ENCODE measurements at regions not wholly inside any gene's neighbourhood (a gene's known extent, or its start where the extent isn't known, plus 50 kb on each side); places are given as distances from the start of the nearest gene placed in this dataset.
"Not testable (repeated sequence)": the region's sequence is repeated elsewhere in the genome, so short reads cannot be mapped to it uniquely, and the experiment has no call there.

- H3K4me3 ChIP-seq (ENCODE audit: low read depth, low read length), result no peak overlapping the region
- TF ChIP-seq CTCF (IDR thresholded peaks at IDR 0.05; ENCODE audit: low read depth, low read length), result peak; percentile 64
- H3K9me3 ChIP-seq (ENCODE audit: control insufficient read depth, insufficient read depth, low read length), result no peaks in the 10 kb centered on the region
- H3K27me3 ChIP-seq (ENCODE audit: control insufficient read depth, insufficient read depth, low read length), result peaks cover 2% of the 10 kb centered on the region
- ChIA-PET CTCF (interaction anchor here (0.6 to 0.7 kb wide), 2 partner anchors 38 to 92 kb away, joined by 3 to 5 read pairs; no protein-coding TSS in a partner anchor), POLR2A (no interaction called here)
- no peak overlapping the region for H3K27ac ChIP-seq (ENCODE audit: low read depth, low read length)
- DNase-seq (ENCODE audit: low read depth, low spot score), result no peak
Observed at GRCh38 chr7:65216469-65216868, 157.2 kb upstream of the ZNF92 start.

DNA sequence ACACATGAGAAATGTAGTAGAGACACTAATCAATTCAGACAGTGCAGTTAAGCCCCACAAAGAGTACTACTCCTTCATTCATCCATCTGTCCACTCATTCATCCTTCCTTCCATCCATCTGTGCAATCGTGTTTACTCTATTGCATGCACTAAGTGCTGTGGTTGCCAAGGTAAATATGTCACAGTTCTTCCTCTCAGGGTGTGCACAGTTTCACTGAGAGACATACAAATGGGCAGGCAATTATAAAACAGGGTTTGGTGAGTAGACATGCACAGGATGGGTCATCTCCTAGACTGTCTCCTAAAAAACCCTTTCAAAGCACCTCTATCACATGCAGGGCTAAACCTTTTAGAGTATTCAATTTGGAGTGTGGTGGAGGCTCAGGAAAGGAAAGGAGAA lies 160.4 kb upstream of the ZNF92 start:
- H3K4me3 ChIP-seq (ENCODE audit: low read depth, low read length); H3K9me3 ChIP-seq (ENCODE audit: control insufficient read depth, insufficient read depth, low read length); CTCF ChIA-PET; H3K27me3 ChIP-seq (ENCODE audit: control insufficient read depth, insufficient read depth, low read length); DNase-seq (ENCODE audit: low read depth, low spot score); H3K27ac ChIP-seq (ENCODE audit: low read depth, low read length); POLR2A ChIA-PET: not testable (repeated sequence)

- H3K27me3 ChIP-seq (ENCODE audit: control insufficient read depth, insufficient read depth, low read length); H3K4me3 ChIP-seq (ENCODE audit: low read depth, low read length); H3K9me3 ChIP-seq (ENCODE audit: control insufficient read depth, insufficient read depth, low read length); H3K27ac ChIP-seq (ENCODE audit: low read depth, low read length); POLR2A ChIA-PET; CTCF ChIA-PET; DNase-seq (ENCODE audit: low read depth, low spot score): not testable (repeated sequence)
Observed at GRCh38 chr7:65199221-65199620, 174.4 kb upstream of the ZNF92 start.

DNA sequence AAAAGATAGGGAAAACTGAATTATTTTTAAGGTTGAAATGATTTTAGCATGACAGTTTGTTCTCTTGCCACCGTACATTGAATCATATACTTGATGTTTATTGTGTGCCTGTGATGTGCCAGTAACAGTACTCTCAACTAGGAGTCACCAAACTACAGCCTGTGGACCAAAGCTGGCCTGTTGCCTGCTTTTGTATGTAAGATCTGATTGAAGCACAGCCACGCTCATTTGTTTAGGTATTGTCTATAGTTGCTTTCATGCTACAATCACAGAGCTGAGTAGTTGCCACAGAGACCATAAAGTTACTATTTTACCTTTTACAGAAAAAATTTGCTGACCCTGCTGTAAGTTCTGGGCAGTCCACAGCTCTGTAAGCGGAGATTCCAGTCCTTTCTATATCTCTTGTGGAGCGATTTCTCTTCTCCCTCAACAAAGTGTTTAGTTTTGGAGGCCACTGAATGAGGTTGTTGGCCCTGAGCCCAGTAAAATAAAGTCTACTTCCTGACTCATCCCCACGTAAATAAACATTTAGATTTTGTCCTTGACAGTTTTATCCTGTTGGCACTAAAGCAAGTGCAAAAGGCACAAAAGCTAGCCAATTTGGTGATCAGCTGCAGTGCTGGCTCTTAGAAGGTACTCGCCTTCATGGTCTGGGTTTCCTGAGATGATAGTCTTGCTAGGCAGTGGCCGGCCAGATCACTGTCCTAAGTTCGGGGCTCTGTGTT lies 180.2 kb upstream of the ZNF92 start:
- H3K27ac ChIP-seq (ENCODE audit: low read depth, low read length); H3K27me3 ChIP-seq (ENCODE audit: control insufficient read depth, insufficient read depth, low read length); H3K4me3 ChIP-seq (ENCODE audit: low read depth, low read length); CTCF ChIA-PET; DNase-seq (ENCODE audit: low read depth, low spot score); H3K9me3 ChIP-seq (ENCODE audit: control insufficient read depth, insufficient read depth, low read length): not testable (repeated sequence)
- POLR2A ChIA-PET, result interaction anchor here (0.6 kb wide), 1 partner anchor 51 kb away, joined by 4 read pairs; no protein-coding TSS in a partner anchor

GRCh38 chr7:65177041-65177440 lies 170.6 kb upstream of the ERV3-1 start:
- DNase-seq (ENCODE audit: low read depth, low spot score); H3K9me3 ChIP-seq (ENCODE audit: control insufficient read depth, insufficient read depth, low read length); POLR2A ChIA-PET; CTCF ChIA-PET; H3K27me3 ChIP-seq (ENCODE audit: control insufficient read depth, insufficient read depth, low read length); H3K4me3 ChIP-seq (ENCODE audit: low read depth, low read length); H3K27ac ChIP-seq (ENCODE audit: low read depth, low read length): not testable (repeated sequence)

- H3K27ac ChIP-seq (ENCODE audit: low read depth, low read length); H3K4me3 ChIP-seq (ENCODE audit: low read depth, low read length); POLR2A ChIA-PET; CTCF ChIA-PET; H3K9me3 ChIP-seq (ENCODE audit: control insufficient read depth, insufficient read depth, low read length); DNase-seq (ENCODE audit: low read depth, low spot score); H3K27me3 ChIP-seq (ENCODE audit: control insufficient read depth, insufficient read depth, low read length): not testable (repeated sequence)
Observed at GRCh38 chr7:65150105-65150504, 143.6 kb upstream of the ERV3-1 start.

DNA sequence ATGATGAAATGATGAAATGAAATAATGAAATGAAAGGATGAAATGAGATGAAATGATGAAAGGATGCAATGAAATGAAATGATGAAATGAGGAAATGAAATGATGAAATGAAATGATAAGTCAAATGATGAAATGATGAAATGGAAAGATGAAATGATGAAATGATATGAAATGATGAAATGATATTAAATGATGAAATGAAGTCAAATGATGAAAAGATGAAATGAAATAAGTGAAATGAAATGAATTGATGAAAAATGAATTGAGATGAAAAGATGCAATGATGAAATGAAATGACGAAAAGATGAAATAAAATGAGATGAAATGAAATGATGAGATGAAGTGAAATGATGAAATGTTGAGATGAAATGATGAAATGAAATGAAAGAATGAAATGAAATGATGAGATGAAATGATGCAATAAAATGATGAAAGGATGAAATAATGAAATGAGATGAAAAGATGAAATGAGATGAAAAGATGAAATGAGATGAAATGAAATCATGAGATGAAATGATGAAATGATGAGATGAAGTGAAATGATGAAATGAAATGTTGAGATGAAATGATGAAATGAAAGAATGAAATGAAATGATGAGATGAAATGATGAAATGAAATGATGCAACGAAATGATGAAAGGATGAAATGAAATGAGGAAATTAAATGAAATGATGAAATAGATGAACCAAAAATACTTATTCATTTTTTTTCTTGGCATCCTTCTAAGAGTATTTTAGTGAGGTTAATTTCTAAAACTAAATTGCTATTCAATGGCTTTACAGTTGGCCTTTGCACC lies 139.8 kb upstream of the ERV3-1 start:
- POLR2A ChIA-PET; H3K4me3 ChIP-seq (ENCODE audit: low read depth, low read length); H3K27me3 ChIP-seq (ENCODE audit: control insufficient read depth, insufficient read depth, low read length); H3K9me3 ChIP-seq (ENCODE audit: control insufficient read depth, insufficient read depth, low read length); H3K27ac ChIP-seq (ENCODE audit: low read depth, low read length); CTCF ChIA-PET; DNase-seq (ENCODE audit: low read depth, low spot score): not testable (repeated sequence)

DNA sequence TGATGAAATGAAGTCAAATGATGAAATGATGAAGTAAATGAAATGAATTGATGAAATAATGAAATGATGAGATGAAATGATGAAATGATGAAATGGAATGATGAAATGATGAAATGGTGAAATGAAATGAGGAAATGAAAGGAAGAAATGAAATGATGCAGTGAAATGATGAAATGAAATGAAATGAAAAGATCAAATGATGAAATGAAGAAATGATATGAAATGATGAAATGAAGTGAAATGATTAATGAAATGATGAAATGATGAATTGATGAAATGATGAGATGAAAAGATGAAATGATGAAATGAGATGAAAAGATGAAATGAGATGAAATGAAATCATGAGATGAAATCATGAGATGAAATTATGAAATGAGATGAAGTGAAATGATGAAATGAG lies 139.2 kb upstream of the ERV3-1 start:
- POLR2A ChIA-PET; H3K9me3 ChIP-seq (ENCODE audit: control insufficient read depth, insufficient read depth, low read length); H3K4me3 ChIP-seq (ENCODE audit: low read depth, low read length); CTCF ChIA-PET; H3K27ac ChIP-seq (ENCODE audit: low read depth, low read length); H3K27me3 ChIP-seq (ENCODE audit: control insufficient read depth, insufficient read depth, low read length); DNase-seq (ENCODE audit: low read depth, low spot score): not testable (repeated sequence)

- DNase-seq (ENCODE audit: low read depth, low spot score); H3K4me3 ChIP-seq (ENCODE audit: low read depth, low read length); CTCF ChIA-PET; H3K27me3 ChIP-seq (ENCODE audit: control insufficient read depth, insufficient read depth, low read length); H3K27ac ChIP-seq (ENCODE audit: low read depth, low read length); POLR2A ChIA-PET; H3K9me3 ChIP-seq (ENCODE audit: control insufficient read depth, insufficient read depth, low read length): not testable (repeated sequence)
Observed at GRCh38 chr7:65145008-65145407, 138.5 kb upstream of the ERV3-1 start.

GRCh38 chr7:65144557-65144956 lies 138.1 kb upstream of the ERV3-1 start:
- DNase-seq (ENCODE audit: low read depth, low spot score); POLR2A ChIA-PET; H3K27me3 ChIP-seq (ENCODE audit: control insufficient read depth, insufficient read depth, low read length); H3K4me3 ChIP-seq (ENCODE audit: low read depth, low read length); H3K9me3 ChIP-seq (ENCODE audit: control insufficient read depth, insufficient read depth, low read length); CTCF ChIA-PET; H3K27ac ChIP-seq (ENCODE audit: low read depth, low read length): not testable (repeated sequence)

DNA sequence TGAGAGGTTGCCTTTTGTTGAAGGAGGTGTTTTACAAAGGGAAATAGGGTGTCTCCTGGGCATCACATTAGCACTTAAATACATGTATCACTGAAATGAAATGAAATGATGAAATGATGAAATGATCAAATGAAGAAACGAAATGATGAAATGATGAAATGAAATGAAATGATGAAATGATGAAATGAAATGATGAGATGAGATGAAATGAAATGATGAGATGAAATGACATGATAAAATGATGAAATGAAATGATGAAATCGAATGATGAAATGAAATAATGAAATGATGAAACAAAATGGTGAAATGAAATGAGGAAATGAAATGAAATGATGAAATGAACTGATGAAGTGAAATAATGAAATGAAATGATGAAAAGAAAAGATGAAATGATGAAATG lies 137.6 kb upstream of the ERV3-1 start:
- H3K4me3 ChIP-seq (ENCODE audit: low read depth, low read length); CTCF ChIA-PET; DNase-seq (ENCODE audit: low read depth, low spot score); H3K27me3 ChIP-seq (ENCODE audit: control insufficient read depth, insufficient read depth, low read length); H3K27ac ChIP-seq (ENCODE audit: low read depth, low read length); POLR2A ChIA-PET; H3K9me3 ChIP-seq (ENCODE audit: control insufficient read depth, insufficient read depth, low read length): not testable (repeated sequence)

All from AG04450 (cell line).